SU-DHL-6 (cell line): ENCODE measurements at regions not wholly inside any gene's neighbourhood (a gene's known extent, or its start where the extent isn't known, plus 50 kb on each side); places are given as distances from the start of the nearest gene placed in this dataset.

Experiments
- EZH2phosphoT487 ChIP-seq: fragments of 200-600 bp; sonication (generic), shearing (Covaris generic); conservative IDR thresholded peaks from 2 replicates; pipeline ENCODE4 v1.6.1; 2018; ENCODE audit warnings: mild to moderate bottlenecking, antibody characterized with exemption, low read length, moderate library complexity, mixed read lengths
- TF ChIP-seq, protein P1 (sequence below): fragments of 200-600 bp; sonication (generic); IDR thresholded peaks from one replicate; pipeline ENCODE4 v1.5.1; 2017; ENCODE audit warnings: antibody characterized with exemption, mild to moderate bottlenecking, low read length, moderate library complexity; ENCODE audit not compliant: insufficient read depth, poor library complexity, severe bottlenecking

DNA sequence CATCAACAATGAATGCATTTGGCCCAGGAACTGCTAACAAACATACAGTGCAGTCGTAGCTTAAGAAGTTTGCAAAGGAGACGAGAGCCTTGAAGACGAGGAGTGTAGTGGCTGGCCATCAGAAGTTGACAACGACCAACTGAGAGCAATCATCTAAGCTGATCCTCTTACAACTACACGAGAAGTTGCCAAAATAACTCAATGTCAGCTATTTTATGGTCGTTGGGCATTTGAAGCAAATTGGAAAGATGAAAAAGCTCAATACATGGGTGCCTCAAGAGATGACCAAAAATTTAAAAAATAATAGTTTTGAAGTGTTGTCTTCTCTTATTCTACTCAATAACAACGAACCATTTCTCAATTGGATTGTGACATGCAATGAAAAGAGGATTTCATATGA, 757.7 kb upstream of the CHD1 start:
- TF ChIP-seq, protein P1, sequence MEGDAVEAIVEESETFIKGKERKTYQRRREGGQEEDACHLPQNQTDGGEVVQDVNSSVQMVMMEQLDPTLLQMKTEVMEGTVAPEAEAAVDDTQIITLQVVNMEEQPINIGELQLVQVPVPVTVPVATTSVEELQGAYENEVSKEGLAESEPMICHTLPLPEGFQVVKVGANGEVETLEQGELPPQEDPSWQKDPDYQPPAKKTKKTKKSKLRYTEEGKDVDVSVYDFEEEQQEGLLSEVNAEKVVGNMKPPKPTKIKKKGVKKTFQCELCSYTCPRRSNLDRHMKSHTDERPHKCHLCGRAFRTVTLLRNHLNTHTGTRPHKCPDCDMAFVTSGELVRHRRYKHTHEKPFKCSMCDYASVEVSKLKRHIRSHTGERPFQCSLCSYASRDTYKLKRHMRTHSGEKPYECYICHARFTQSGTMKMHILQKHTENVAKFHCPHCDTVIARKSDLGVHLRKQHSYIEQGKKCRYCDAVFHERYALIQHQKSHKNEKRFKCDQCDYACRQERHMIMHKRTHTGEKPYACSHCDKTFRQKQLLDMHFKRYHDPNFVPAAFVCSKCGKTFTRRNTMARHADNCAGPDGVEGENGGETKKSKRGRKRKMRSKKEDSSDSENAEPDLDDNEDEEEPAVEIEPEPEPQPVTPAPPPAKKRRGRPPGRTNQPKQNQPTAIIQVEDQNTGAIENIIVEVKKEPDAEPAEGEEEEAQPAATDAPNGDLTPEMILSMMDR: no peak
- no peak for TF ChIP-seq EZH2phosphoT487
